ENCODE measurements at regions not wholly inside any gene's neighbourhood (a gene's known extent, or its start where the extent isn't known, plus 50 kb on each side); places are given as distances from the start of the nearest gene placed in this dataset.

- H3K27ac ChIP-seq (ENCODE audit: low read depth, low read length), result no peak overlapping the region
- H3K79me2 ChIP-seq (ENCODE audit: control insufficient read depth, insufficient read depth, low read length), result no peaks in the 10 kb centered on the region
- H4K8ac ChIP-seq (ENCODE audit: low read depth, low read length), result no peak overlapping the region
- DNase-seq, result no peak
- no peak overlapping the region for H3K56ac ChIP-seq (ENCODE audit: low read length)
- no peak overlapping the region for H4K5ac ChIP-seq (ENCODE audit: low read length)
- no peak overlapping the region for H3K4ac ChIP-seq (ENCODE audit: low read depth, low read length)
- no peak overlapping the region for H2BK15ac ChIP-seq (replicated peaks; ENCODE audit: low read depth)
- no peaks in the 10 kb centered on the region for H3K79me1 ChIP-seq (ENCODE audit: low read length)
- H3K4me2 ChIP-seq (ENCODE audit: low read length), result no peak overlapping the region
- no peak overlapping the region for H3K9ac ChIP-seq (ENCODE audit: low read length)
- no peak overlapping the region for H2BK120ac ChIP-seq (ENCODE audit: low read depth, low read length)
- H3K23ac ChIP-seq (ENCODE audit: low read length), result no peak overlapping the region
- no peaks in the 10 kb centered on the region for H3K4me1 ChIP-seq (ENCODE audit: control insufficient read depth, low read depth, low read length)
- WGBS (ENCODE audit: extremely low coverage, insufficient coverage, low lambda C conversion rate), result no CpG with 5 or more reads among the region's 1 CpG
- no peaks in the 10 kb centered on the region for H3K27me3 ChIP-seq (ENCODE audit: insufficient read depth, low read length, poor library complexity)
- no peak overlapping the region for H3K18ac ChIP-seq (ENCODE audit: low read length)
- no peaks in the 10 kb centered on the region for H3K36me3 ChIP-seq (ENCODE audit: control insufficient read depth, insufficient read depth, low read length)
- no peak overlapping the region for H3K4me3 ChIP-seq (ENCODE audit: low read length)
- no peak overlapping the region for H2AK5ac ChIP-seq (ENCODE audit: low read length)
- no peak overlapping the region for H2BK5ac ChIP-seq (ENCODE audit: low read length)
Observed at GRCh38 chr4:167787231-167787630, 305.1 kb upstream of the ANXA10 start.

GRCh38 chr4:167802463-167803212, 289.7 kb upstream of the ANXA10 start:
- Histone ChIP-seq H2AK5ac (ENCODE audit: low read length) (no peak overlapping the region), H4K5ac (ENCODE audit: low read length) (no peak overlapping the region), H3K4me3 (ENCODE audit: low read length) (no peak overlapping the region), H3K4me2 (ENCODE audit: low read length) (no peak overlapping the region), H2BK15ac (replicated peaks; ENCODE audit: low read depth) (no peak overlapping the region), H3K36me3 (ENCODE audit: control insufficient read depth, insufficient read depth, low read length) (no peaks in the 10 kb centered on the region), H2BK5ac (ENCODE audit: low read length) (no peak overlapping the region), H3K18ac (ENCODE audit: low read length) (no peak overlapping the region), H2BK120ac (ENCODE audit: low read depth, low read length) (no peak overlapping the region), H3K9ac (ENCODE audit: low read length) (no peak overlapping the region), H3K4me1 (ENCODE audit: control insufficient read depth, low read depth, low read length) (no peaks in the 10 kb centered on the region), H3K23ac (ENCODE audit: low read length) (no peak overlapping the region), H3K79me2 (ENCODE audit: control insufficient read depth, insufficient read depth, low read length) (no peaks in the 10 kb centered on the region), H3K4ac (ENCODE audit: low read depth, low read length) (no peak overlapping the region), H3K79me1 (ENCODE audit: low read length) (no peaks in the 10 kb centered on the region), H3K27ac (ENCODE audit: low read depth, low read length) (no peak overlapping the region), H3K27me3 (ENCODE audit: insufficient read depth, low read length, poor library complexity) (no peaks in the 10 kb centered on the region), H4K8ac (ENCODE audit: low read depth, low read length) (no peak overlapping the region), H3K56ac (ENCODE audit: low read length) (no peak overlapping the region)
- no CpG with 5 or more reads among the region's 3 CpGs for WGBS (ENCODE audit: extremely low coverage, insufficient coverage, low lambda C conversion rate)
- no peak for DNase-seq

- H2BK120ac ChIP-seq (ENCODE audit: low read depth, low read length), result no peak overlapping the region
- no peaks in the 10 kb centered on the region for H3K36me3 ChIP-seq (ENCODE audit: control insufficient read depth, insufficient read depth, low read length)
- H4K5ac ChIP-seq (ENCODE audit: low read length), result no peak overlapping the region
- H3K4me1 ChIP-seq (ENCODE audit: control insufficient read depth, low read depth, low read length), result no peaks in the 10 kb centered on the region
- no peak overlapping the region for H3K4me3 ChIP-seq (ENCODE audit: low read length)
- no peaks in the 10 kb centered on the region for H3K79me2 ChIP-seq (ENCODE audit: control insufficient read depth, insufficient read depth, low read length)
- WGBS (ENCODE audit: extremely low coverage, insufficient coverage, low lambda C conversion rate), result no CpG with 5 or more reads among the region's 1 CpG
- no peak overlapping the region for H2BK5ac ChIP-seq (ENCODE audit: low read length)
- H2BK15ac ChIP-seq (replicated peaks; ENCODE audit: low read depth), result no peak overlapping the region
- no peak overlapping the region for H4K8ac ChIP-seq (ENCODE audit: low read depth, low read length)
- no peak overlapping the region for H3K18ac ChIP-seq (ENCODE audit: low read length)
- H3K4ac ChIP-seq (ENCODE audit: low read depth, low read length), result no peak overlapping the region
- no peak overlapping the region for H3K56ac ChIP-seq (ENCODE audit: low read length)
- H3K27me3 ChIP-seq (ENCODE audit: insufficient read depth, low read length, poor library complexity), result no peaks in the 10 kb centered on the region
- no peak for DNase-seq
- no peaks in the 10 kb centered on the region for H3K79me1 ChIP-seq (ENCODE audit: low read length)
- no peak overlapping the region for H3K27ac ChIP-seq (ENCODE audit: low read depth, low read length)
- H3K23ac ChIP-seq (ENCODE audit: low read length), result no peak overlapping the region
- no peak overlapping the region for H3K9ac ChIP-seq (ENCODE audit: low read length)
- H3K4me2 ChIP-seq (ENCODE audit: low read length), result no peak overlapping the region
- no peak overlapping the region for H2AK5ac ChIP-seq (ENCODE audit: low read length)
Observed at GRCh38 chr4:167811958-167812357, 280.4 kb upstream of the ANXA10 start.

DNA sequence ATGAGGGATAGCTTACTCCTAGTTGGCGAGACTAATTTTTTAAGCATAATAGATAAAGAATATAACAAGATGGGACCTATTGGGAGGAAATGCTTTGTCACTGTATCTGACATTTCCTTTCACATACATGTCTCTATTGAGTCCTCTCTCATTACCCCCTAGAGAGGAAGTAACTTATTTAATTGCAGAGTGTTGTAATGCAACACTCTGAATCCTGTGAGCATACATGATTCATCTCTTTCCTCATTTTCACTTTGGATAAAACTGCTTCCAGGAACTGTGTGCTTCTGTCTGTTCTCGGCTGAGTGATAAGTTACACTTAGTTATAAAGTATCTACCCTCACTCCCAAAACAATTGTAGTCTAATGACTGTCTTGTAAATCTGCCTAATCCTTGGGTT, 266.1 kb upstream of the ANXA10 start:
- Histone ChIP-seq H3K79me2 (ENCODE audit: control insufficient read depth, insufficient read depth, low read length) (no peaks in the 10 kb centered on the region), H3K18ac (ENCODE audit: low read length) (no peak overlapping the region), H3K56ac (ENCODE audit: low read length) (no peak overlapping the region), H2BK120ac (ENCODE audit: low read depth, low read length) (no peak overlapping the region), H3K23ac (ENCODE audit: low read length) (no peak overlapping the region), H3K79me1 (ENCODE audit: low read length) (no peaks in the 10 kb centered on the region), H3K9ac (ENCODE audit: low read length) (no peak overlapping the region), H3K4ac (ENCODE audit: low read depth, low read length) (no peak overlapping the region), H2AK5ac (ENCODE audit: low read length) (no peak overlapping the region), H4K8ac (ENCODE audit: low read depth, low read length) (no peak overlapping the region), H2BK15ac (replicated peaks; ENCODE audit: low read depth) (no peak overlapping the region), H2BK5ac (ENCODE audit: low read length) (no peak overlapping the region), H4K5ac (ENCODE audit: low read length) (no peak overlapping the region), H3K4me2 (ENCODE audit: low read length) (no peak overlapping the region), H3K27me3 (ENCODE audit: insufficient read depth, low read length, poor library complexity) (no peaks in the 10 kb centered on the region), H3K36me3 (ENCODE audit: control insufficient read depth, insufficient read depth, low read length) (no peaks in the 10 kb centered on the region), H3K4me1 (ENCODE audit: control insufficient read depth, low read depth, low read length) (peaks cover 3% of the 10 kb centered on the region), H3K27ac (ENCODE audit: low read depth, low read length) (no peak overlapping the region), H3K4me3 (ENCODE audit: low read length) (no peak overlapping the region)
- DNase-seq, result no peak
- no CpG with 5 or more reads among the region's 2 CpGs for WGBS (ENCODE audit: extremely low coverage, insufficient coverage, low lambda C conversion rate)

DNA sequence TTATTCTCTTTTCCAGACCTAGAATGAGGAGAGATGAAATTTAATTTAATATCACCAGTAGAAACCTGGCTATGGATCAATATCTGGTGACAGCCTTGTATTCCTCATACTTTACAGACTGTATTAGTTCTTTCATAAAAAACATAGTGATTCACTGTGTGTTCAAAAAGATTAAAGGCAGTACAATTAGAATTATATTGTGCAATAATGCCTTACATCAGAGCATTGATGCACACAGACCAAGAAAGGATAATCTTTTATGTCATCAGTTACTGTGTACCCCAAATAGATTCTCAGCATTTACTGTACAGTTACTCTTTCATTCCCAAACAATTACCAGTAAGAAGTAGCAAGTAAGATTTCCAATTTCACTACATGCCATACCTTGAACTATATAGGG, 260.5 kb upstream of the ANXA10 start:
- H3K4me2 ChIP-seq (ENCODE audit: low read length), result no peak overlapping the region
- H2BK15ac ChIP-seq (replicated peaks; ENCODE audit: low read depth), result no peak overlapping the region
- no peak overlapping the region for H2AK5ac ChIP-seq (ENCODE audit: low read length)
- no peak overlapping the region for H3K18ac ChIP-seq (ENCODE audit: low read length)
- no peak for DNase-seq
- H3K79me1 ChIP-seq (ENCODE audit: low read length), result no peaks in the 10 kb centered on the region
- no peak overlapping the region for H3K23ac ChIP-seq (ENCODE audit: low read length)
- H3K36me3 ChIP-seq (ENCODE audit: control insufficient read depth, insufficient read depth, low read length), result no peaks in the 10 kb centered on the region
- no peak overlapping the region for H3K56ac ChIP-seq (ENCODE audit: low read length)
- no peaks in the 10 kb centered on the region for H3K79me2 ChIP-seq (ENCODE audit: control insufficient read depth, insufficient read depth, low read length)
- H3K27ac ChIP-seq (ENCODE audit: low read depth, low read length), result no peak overlapping the region
- no peak overlapping the region for H4K5ac ChIP-seq (ENCODE audit: low read length)
- H3K4me3 ChIP-seq (ENCODE audit: low read length), result no peak overlapping the region
- no peaks in the 10 kb centered on the region for H3K27me3 ChIP-seq (ENCODE audit: insufficient read depth, low read length, poor library complexity)
- H4K8ac ChIP-seq (ENCODE audit: low read depth, low read length), result no peak overlapping the region
- no peak overlapping the region for H3K4ac ChIP-seq (ENCODE audit: low read depth, low read length)
- H3K9ac ChIP-seq (ENCODE audit: low read length), result no peak overlapping the region
- no peaks in the 10 kb centered on the region for H3K4me1 ChIP-seq (ENCODE audit: control insufficient read depth, low read depth, low read length)
- no peak overlapping the region for H2BK5ac ChIP-seq (ENCODE audit: low read length)
- no peak overlapping the region for H2BK120ac ChIP-seq (ENCODE audit: low read depth, low read length)

- Histone ChIP-seq H2BK5ac (ENCODE audit: low read length) (no peak overlapping the region), H3K4ac (ENCODE audit: low read depth, low read length) (no peak overlapping the region), H2BK15ac (replicated peaks; ENCODE audit: low read depth) (no peak overlapping the region), H2AK5ac (ENCODE audit: low read length) (no peak overlapping the region), H3K18ac (ENCODE audit: low read length) (no peak overlapping the region), H3K27me3 (ENCODE audit: insufficient read depth, low read length, poor library complexity) (no peaks in the 10 kb centered on the region), H3K79me1 (ENCODE audit: low read length) (no peaks in the 10 kb centered on the region), H3K56ac (ENCODE audit: low read length) (no peak overlapping the region), H3K23ac (ENCODE audit: low read length) (no peak overlapping the region), H2BK120ac (ENCODE audit: low read depth, low read length) (no peak overlapping the region), H3K4me2 (ENCODE audit: low read length) (no peak overlapping the region), H3K79me2 (ENCODE audit: control insufficient read depth, insufficient read depth, low read length) (no peaks in the 10 kb centered on the region), H4K8ac (ENCODE audit: low read depth, low read length) (no peak overlapping the region), H3K36me3 (ENCODE audit: control insufficient read depth, insufficient read depth, low read length) (no peaks in the 10 kb centered on the region), H3K27ac (ENCODE audit: low read depth, low read length) (no peak overlapping the region), H3K4me3 (ENCODE audit: low read length) (no peak overlapping the region), H3K4me1 (ENCODE audit: control insufficient read depth, low read depth, low read length) (no peaks in the 10 kb centered on the region), H4K5ac (ENCODE audit: low read length) (no peak overlapping the region), H3K9ac (ENCODE audit: low read length) (no peak overlapping the region)
- WGBS (ENCODE audit: extremely low coverage, insufficient coverage, low lambda C conversion rate), result no CpG with 5 or more reads among the region's 1 CpG
- DNase-seq, result no peak
Observed at GRCh38 chr4:167838686-167839085, 253.7 kb upstream of the ANXA10 start.
